Body of pancreas (tissue), 4 donors: ENCODE measurements at regions not wholly inside any gene's neighbourhood (a gene's known extent, or its start where the extent isn't known, plus 50 kb on each side); places are given as distances from the start of the nearest gene placed in this dataset.

ENCODE experiments used
- ATAC-seq: fragments of 150-250 bp; one replicate; pipeline ENCODE4 v1.9.1; 2016
- DNase-seq, 4 donors: peaks; one replicate each; pipeline ENCODE4 v3.0.0-alpha.2; 2019
- H3K27ac ChIP-seq, 4 donors: fragments of 200-600 bp; sonication (generic); 1 replicate in 3 of 4; 2 replicates in 1 of 4; pipeline versions ENCODE4 v1.5.1 to v1.6.1; 2016 to 2019; ENCODE audit warnings: mild to moderate bottlenecking in 1 of 4, mixed read lengths in 1 of 4, moderate library complexity in 1 of 4
- H3K27me3 ChIP-seq, 2 donors: fragments of 200-600 bp; sonication (generic); one replicate each; pipeline ENCODE4 v1.6.0; 2016; ENCODE audit warnings: mild to moderate bottlenecking in 1 of 2
- H3K36me3 ChIP-seq, 2 donors: fragments of 200-600 bp; sonication (generic); replicated peaks in 1 of 2; 2 replicates each; pipeline ENCODE4 v1.5.1; 2016; ENCODE audit warnings: low read depth in 2 of 2; ENCODE audit not compliant: insufficient read depth in 1 of 2
- H3K4me1 ChIP-seq: fragments of 200-600 bp; sonication (generic); one replicate; pipeline ENCODE4 v1.6.0; 2016
- H3K4me3 ChIP-seq, 2 donors: fragments of 200-600 bp; sonication (generic); 1 replicate in 1 of 2; 2 replicates in 1 of 2; pipeline ENCODE4 v1.5.1; 2016 to 2019
- H3K9me3 ChIP-seq, 3 donors: fragments of 200-600 bp; sonication (generic); 1 replicate in 2 of 3; 2 replicates in 1 of 3; pipeline ENCODE4 v1.5.1; 2016
- POLR2A ChIP-seq, 3 donors: fragments of 450-650 bp; IDR thresholded peaks; one replicate each; pipeline ENCODE4 v1.6.1; 2016; ENCODE audit warnings: antibody characterized with exemption in 3 of 3, mild to moderate bottlenecking in 2 of 3
- WGBS, 2 donors: methylation state at CpG; one replicate each; pipeline ENCODE4 v1.1.5; 2017; 5-methylcytosine and 5-hydroxymethylcytosine counted together
- intact Hi-C: fragments of 100-400 bp; cut with DNase I; formaldehyde crosslinking; loops from one replicate; pipeline ENCODE4 v1.15.1; 2023
- TF ChIP-seq, protein P1 (sequence below), 7 experiments: fragments of 450-650 bp in 4 of 7; fragments of 200-600 bp in 3 of 7; sonication (generic) in 3 of 7; IDR thresholded peaks; one replicate each; pipeline ENCODE4 v1.5.1; 2016 to 2019; ENCODE audit warnings: antibody characterized with exemption in 7 of 7

DNA sequence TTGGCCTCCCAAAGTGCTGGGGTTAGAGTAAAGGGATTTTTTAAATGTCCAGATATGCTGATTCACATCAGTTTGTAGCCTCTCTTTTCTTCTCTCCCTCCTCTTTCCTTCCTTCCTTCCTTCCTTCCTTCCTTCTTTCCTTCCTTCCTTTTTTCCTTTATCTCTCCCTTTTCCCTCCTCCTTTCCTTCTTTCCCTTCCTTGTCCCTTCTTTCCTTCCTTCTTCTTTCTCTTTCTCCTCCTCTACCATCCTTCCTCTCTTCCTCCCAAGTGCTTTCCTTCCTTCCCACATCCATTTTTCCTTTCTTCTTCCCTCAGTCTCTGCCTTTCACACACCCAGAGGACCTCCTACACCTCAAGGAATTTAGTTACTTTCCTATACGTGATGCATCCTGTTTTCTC is 671.8 kb downstream of the HS3ST4 start:
- H3K4me3 ChIP-seq, result no peak overlapping the region
- no peaks in the 10 kb centered on the region for H3K36me3 ChIP-seq
- no peaks in the 10 kb centered on the region for H3K9me3 ChIP-seq
- DNase-seq, result no peak
- no peak for ATAC-seq
- H3K27me3 ChIP-seq, result no peaks in the 10 kb centered on the region
- intact Hi-C loops, result no loop called here
- no peak overlapping the region for H3K27ac ChIP-seq
- TF ChIP-seq, protein P1, sequence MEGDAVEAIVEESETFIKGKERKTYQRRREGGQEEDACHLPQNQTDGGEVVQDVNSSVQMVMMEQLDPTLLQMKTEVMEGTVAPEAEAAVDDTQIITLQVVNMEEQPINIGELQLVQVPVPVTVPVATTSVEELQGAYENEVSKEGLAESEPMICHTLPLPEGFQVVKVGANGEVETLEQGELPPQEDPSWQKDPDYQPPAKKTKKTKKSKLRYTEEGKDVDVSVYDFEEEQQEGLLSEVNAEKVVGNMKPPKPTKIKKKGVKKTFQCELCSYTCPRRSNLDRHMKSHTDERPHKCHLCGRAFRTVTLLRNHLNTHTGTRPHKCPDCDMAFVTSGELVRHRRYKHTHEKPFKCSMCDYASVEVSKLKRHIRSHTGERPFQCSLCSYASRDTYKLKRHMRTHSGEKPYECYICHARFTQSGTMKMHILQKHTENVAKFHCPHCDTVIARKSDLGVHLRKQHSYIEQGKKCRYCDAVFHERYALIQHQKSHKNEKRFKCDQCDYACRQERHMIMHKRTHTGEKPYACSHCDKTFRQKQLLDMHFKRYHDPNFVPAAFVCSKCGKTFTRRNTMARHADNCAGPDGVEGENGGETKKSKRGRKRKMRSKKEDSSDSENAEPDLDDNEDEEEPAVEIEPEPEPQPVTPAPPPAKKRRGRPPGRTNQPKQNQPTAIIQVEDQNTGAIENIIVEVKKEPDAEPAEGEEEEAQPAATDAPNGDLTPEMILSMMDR (IDR thresholded peaks at IDR 0.05), result no peak
- TF ChIP-seq POLR2A (IDR thresholded peaks at IDR 0.05), result no peak
- no peaks in the 10 kb centered on the region for H3K4me1 ChIP-seq
- 25 to 45% methylated on average over 1 of the region's 1 CpG for WGBS, 2 donors

- Histone ChIP-seq H3K4me3 (no peak overlapping the region), H3K27me3 (no peaks in the 10 kb centered on the region), H3K4me1 (no peaks in the 10 kb centered on the region), H3K9me3 (no peaks in the 10 kb centered on the region), H3K36me3 (no peaks in the 10 kb centered on the region), H3K27ac (no peak overlapping the region)
- WGBS, 2 donors, result 18 to 21% methylated on average over 8 of the region's 8 CpGs
- DNase-seq (no peak), ATAC-seq (no peak)
- TF ChIP-seq, protein P1 (IDR thresholded peaks at IDR 0.05), result no peak
- TF ChIP-seq POLR2A (IDR thresholded peaks at IDR 0.05), result no peak
- intact Hi-C loops, result no loop called here
These were observed 673.6 kb downstream of the HS3ST4 start for GRCh38 chr16:26365161-26365940.

GRCh38 chr16:26371349-26371869 is 679.6 kb downstream of the HS3ST4 start:
- 36 to 45% methylated on average over 1 of the region's 1 CpG for WGBS, 2 donors
- no peaks in the 10 kb centered on the region for H3K9me3 ChIP-seq
- H3K4me3 ChIP-seq, result no peak overlapping the region
- no peaks in the 10 kb centered on the region for H3K27me3 ChIP-seq
- no peak for TF ChIP-seq POLR2A (IDR thresholded peaks at IDR 0.05)
- TF ChIP-seq, protein P1 (IDR thresholded peaks at IDR 0.05), result no peak
- H3K4me1 ChIP-seq, result no peaks in the 10 kb centered on the region
- ATAC-seq, result no peak
- no peak overlapping the region for H3K27ac ChIP-seq
- H3K36me3 ChIP-seq, result no peaks in the 10 kb centered on the region
- intact Hi-C loops, result no loop called here
- no peak for DNase-seq

DNA sequence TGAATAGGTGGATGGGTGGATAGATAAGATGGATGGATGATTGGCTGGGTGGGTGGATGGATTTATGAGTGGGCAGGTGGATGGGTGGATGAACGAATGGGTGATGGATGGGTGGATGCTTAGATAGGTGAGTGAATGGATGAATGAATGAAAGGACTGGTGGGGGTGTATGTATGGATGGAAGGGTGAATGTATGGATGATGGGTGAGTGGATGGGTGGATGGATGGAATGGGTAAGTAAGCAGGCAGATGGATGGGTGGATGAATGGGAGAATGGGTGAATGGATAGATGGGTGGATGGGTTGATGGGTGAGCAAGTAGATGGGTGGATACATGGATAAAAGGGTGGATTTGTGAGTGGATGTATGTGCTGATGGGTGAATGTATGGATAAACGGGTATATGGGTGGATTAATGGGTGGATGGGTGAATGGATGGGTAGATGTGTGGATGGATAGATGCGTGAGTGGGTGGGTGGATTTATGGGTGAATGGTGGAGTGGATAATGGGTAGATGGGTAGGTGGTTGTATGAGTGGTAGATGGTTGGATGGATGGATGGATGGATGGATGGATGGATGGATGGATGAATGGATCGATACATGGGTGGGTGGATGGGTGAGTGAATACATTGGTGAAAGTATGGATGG is 682.6 kb downstream of the HS3ST4 start:
- DNase-seq (no peak), ATAC-seq (no peak)
- WGBS, 2 donors, result 59 to 61% methylated on average over 4 of the region's 4 CpGs
- Histone ChIP-seq H3K27ac (no peak overlapping the region), H3K27me3 (no peaks in the 10 kb centered on the region), H3K9me3 (no peaks in the 10 kb centered on the region), H3K4me3 (no peak overlapping the region), H3K36me3 (no peaks in the 10 kb centered on the region), H3K4me1 (no peaks in the 10 kb centered on the region)
- TF ChIP-seq, protein P1 (IDR thresholded peaks at IDR 0.05), result no peak
- intact Hi-C loops, result no loop called here
